ENCODE measurements at regions not wholly inside any gene's neighbourhood (a gene's known extent, or its start where the extent isn't known, plus 50 kb on each side); places are given as distances from the start of the nearest gene placed in this dataset.
A peak's percentile ranks its signal among the peaks of the same experiment; 100 is the strongest.
"Not testable (repeated sequence)": the region's sequence is repeated elsewhere in the genome, so short reads cannot be mapped to it uniquely, and the experiment has no call there.

DNA sequence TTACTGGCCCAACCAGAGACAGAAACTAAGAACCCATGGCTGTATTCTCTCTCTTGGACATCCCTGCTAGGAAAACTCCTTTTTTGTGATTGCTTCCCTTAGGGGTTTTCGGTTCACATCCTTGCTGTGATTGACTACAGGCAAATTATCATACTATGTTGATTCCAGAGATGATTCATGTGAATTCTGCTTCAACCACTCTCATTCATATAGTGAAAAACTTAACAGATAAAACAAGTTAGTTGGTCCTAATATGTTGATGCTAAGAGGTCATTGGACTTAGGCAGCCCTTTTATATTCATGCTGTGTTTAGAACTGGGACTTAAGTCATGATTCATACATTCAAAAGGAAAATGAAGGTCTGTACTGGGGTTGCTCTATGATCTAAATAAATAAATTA, 76.9 kb upstream of the CCN2 start:
- DNase-seq = no peak

GRCh38 chr6:132025468-132025867, 74.3 kb upstream of the CCN2 start:
- no peak for DNase-seq

GRCh38 chr6:132023490-132023889, 72.3 kb upstream of the CCN2 start:
- no peak for DNase-seq

DNA sequence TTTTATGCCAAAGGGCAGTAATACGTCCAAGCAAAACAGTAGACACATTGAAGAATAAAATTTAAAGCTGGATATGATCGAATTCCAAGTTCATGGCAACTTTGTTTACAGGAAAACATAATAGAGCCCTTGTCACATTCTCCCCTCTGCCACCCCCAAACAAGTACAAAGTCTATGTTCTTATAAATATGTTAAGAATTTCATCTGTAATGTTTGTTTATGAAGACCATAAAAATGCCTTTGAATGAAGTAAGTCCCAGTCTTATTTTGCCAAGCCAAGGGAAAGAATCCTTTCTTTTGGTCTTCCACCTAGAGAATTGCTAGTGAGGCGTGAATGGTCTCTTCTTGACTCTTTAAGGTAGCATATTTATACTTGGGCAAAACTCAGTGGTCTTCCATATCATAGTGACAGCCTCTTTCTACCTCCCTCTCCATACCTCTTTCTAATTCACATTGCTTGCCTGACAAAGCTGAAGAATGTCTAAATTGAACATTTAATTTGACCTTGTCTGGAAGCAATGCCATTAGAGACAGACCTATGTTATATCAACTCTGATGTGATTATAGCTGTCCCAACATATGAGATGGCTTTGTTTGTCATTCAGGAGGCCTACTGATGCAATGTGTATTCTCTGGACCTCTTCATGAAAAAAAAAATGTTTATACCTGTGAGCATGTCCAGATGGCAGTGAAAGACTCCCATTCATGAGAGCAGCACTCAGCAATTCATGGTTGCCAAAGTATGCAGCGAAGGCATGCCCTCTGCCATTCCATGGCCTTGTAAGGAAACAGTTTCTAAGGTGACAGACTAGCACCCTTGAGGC, 70.6 kb upstream of the CCN2 start:
- DNase-seq = peak; percentile 32

DNA sequence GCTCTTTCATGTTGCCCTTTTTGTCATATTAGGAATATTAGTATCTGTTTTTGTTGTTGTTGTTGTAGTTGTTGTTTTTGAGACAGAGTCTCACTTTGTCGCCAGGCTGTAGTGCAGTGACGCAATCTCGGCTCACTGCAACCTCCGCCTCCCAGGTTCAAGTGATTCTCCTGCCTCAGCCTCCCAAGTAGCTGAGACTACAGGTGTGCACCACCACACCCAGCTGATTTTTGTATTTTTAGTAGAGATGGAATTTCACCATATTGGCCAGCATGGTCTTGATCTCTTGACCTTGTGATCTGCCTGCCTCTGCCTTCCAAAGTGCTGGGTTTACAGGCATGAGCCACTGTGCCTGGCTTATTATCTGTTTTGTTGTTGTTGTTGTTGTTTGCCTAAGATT, 69.7 kb upstream of the CCN2 start:
- not testable (repeated sequence) for DNase-seq

DNA sequence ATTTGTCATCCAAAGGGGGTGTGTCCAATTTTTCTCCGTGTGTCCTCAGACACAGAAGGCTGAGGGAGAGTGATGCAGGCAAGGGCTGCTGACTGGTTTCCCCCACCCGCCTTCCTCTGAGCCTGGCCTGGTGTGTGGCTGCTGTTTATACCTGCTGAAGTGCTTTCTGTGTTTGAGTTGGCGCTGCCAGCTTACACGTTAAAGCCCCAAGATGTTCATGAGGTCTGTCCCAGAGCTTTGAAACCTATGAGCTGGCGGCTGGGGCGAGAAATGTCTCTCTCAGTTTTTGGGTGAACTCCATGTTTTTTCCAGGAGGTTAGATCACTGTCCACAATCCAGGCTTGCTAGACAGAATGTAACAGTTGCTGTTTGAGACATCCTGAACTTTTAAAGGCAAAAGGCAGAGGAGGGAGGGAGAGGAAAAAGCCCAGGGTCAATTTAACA, 69.0 kb upstream of the CCN2 start:
- DNase-seq = no peak

- DNase-seq = no peak
Observed at GRCh38 chr6:132019586-132019985, 68.4 kb upstream of the CCN2 start.

- DNase-seq = no peak
Observed at GRCh38 chr6:132017942-132018341, 66.8 kb upstream of the CCN2 start.

GRCh38 chr6:132016396-132016795, 65.2 kb upstream of the CCN2 start:
- no peak for DNase-seq

- DNase-seq = no peak
Observed at GRCh38 chr6:132011582-132011981, 60.4 kb upstream of the CCN2 start.

- no peak for DNase-seq
Observed at GRCh38 chr6:132009175-132009574, 58.0 kb upstream of the CCN2 start.

DNA sequence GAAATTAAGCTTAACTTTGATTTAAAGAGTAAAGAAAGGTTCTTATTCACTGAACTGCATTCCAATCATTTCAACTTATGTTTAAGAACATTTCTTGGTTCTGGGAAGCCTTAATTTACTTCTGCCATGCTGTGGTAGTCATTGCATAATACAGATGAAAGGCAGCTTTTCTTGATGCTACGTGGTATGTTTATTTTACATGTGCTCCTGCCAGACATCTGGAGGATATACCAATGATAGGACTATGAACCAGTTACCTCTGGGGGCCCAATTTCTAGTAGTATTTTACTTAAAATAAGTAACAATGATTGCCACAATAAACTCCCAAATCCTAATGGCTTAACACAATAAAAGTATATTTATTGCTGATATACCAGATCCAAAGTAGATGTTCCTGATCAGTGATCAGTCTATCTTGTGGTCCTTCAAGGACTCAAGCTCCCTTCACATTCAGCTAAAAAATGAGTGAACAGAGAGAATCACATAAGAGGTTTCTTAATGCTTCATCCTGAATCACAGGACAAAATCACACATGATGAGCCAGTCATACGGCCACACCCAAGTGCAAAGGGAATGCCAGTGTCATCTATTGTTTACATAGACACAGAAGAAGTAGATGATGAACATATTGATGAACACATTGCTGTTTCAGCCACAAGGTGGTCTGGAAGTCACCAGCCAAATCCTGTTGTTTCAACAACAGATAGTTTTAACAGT, 56.5 kb upstream of the CCN2 start:
- DNase-seq = peak; percentile 38

DNA sequence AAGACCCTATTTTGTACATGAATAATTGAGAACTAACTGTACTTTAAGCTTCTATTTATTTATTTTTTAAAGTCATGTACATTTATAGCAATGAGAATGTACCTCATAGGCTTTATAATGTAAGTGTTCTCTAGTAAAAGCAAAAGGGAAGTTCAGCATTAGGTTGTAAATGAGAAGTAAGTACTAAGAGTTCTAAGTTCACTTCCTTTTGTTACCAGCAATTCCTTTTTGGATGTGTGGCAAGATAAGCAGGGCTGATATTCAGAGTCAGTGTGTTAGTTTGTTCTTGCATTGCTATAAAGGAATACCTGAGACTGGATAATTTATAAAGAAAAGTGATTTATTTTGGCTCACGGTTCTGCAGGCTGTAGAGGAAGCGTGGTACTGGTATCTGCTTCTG, 54.0 kb upstream of the CCN2 start:
- DNase-seq = no peak

DNA sequence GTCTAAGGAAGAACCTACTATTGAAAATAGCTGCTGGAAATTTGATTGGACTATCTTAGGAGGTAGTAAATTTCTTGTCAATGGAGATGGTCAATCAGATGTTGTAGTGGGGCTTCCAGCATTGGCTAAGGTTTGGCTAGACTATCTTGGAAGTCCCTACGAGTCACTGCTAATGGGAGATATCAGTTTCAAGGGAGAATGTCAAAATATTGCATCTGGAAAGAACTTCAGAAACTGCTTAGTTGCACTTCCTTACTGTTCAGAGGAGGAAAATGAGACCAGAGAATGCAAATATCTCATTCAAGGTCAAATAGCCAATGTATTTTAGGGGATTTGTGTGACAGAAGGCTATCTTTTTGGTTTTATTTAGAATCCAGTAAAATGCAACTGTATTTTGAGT, 53.5 kb upstream of the CCN2 start:
- no peak for DNase-seq

DNA sequence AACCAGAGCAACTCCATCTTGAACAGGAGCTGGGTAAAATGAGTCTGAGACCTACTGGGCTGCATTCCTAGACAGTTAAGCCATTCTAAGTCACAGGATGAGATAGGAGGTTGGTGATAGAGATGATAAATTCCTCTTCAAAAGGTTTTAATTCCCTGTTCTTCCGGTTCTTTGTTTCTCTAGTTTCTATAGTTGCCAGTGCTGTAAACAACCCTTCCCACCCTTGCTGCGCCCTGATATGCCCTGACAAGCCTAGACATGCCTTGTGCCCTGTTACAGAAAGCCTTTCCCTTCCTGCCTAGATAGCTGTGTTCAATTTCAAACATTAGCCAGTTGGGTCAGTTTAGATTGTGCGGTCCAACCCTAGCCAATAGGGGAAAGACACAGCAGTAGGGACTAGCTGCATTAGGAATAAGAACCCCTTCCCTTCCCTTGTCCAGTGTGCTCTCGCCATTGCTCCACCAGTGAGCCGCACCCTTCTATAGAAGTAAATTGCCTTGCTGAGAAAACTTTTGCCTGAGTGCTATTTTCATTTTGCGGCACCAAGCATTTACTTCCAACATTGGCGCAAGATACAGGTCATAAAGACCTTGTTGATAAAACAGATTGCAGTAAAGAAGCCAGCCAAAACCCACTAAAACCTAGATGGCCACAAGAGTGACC, 52.5 kb upstream of the CCN2 start:
- DNase-seq = no peak
